Bronchial epithelial cell (primary cell): ENCODE measurements at regions not wholly inside any gene's neighbourhood (a gene's known extent, or its start where the extent isn't known, plus 50 kb on each side); places are given as distances from the start of the nearest gene placed in this dataset.

Experiments
- DNase-seq: peaks from one replicate; pipeline ENCODE4 v3.0.0-alpha.2; 2010; ENCODE audit warnings: low read depth
- FAIRE-seq: peaks from 2 replicates; lab custom pipeline; 2011; peaks lifted over from hg19 to GRCh38; lab: Jason Lieb, UNC
- H3K27me3 ChIP-seq: 2 replicates; pipeline ENCODE4 v1.5.1; 2011; ENCODE audit warnings: low read length; ENCODE audit not compliant: control insufficient read depth, insufficient read depth
- H3K36me3 ChIP-seq: 2 replicates; pipeline ENCODE4 v1.5.1; 2011; ENCODE audit warnings: low read length; ENCODE audit not compliant: control insufficient read depth, insufficient read depth
- H3K4me3 ChIP-seq: 2 replicates; pipeline ENCODE4 v1.5.1; 2011; ENCODE audit warnings: mild to moderate bottlenecking, low read depth, low read length, control low read depth
- TF ChIP-seq, protein P1 (sequence below): IDR thresholded peaks from 2 replicates; pipeline ENCODE4 v1.5.1; 2011; ENCODE audit warnings: mild to moderate bottlenecking, moderate library complexity, low read length, control low read depth, inconsistent platforms; ENCODE audit not compliant: insufficient read depth, severe bottlenecking

DNA sequence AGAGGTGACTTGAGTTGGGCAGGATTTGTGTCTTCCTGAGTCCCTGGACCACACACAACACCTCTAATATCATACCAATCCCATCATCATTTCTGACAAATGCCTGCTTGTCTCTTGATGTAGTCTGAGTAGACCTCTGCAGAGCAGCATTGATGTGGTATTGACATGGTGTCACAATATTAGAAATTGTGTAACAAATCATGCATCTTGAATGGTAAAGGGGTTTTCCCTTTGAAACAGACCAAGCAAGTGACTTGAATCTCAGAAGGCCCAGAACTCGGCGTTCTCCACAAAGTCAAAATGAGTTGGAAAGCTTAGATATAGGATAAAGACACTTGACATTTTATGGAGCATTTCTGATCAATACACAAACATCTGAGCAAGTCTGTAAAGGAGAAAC lies 72.7 kb upstream of the KIRREL1 start:
- TF ChIP-seq, protein P1, sequence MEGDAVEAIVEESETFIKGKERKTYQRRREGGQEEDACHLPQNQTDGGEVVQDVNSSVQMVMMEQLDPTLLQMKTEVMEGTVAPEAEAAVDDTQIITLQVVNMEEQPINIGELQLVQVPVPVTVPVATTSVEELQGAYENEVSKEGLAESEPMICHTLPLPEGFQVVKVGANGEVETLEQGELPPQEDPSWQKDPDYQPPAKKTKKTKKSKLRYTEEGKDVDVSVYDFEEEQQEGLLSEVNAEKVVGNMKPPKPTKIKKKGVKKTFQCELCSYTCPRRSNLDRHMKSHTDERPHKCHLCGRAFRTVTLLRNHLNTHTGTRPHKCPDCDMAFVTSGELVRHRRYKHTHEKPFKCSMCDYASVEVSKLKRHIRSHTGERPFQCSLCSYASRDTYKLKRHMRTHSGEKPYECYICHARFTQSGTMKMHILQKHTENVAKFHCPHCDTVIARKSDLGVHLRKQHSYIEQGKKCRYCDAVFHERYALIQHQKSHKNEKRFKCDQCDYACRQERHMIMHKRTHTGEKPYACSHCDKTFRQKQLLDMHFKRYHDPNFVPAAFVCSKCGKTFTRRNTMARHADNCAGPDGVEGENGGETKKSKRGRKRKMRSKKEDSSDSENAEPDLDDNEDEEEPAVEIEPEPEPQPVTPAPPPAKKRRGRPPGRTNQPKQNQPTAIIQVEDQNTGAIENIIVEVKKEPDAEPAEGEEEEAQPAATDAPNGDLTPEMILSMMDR: no peak
- FAIRE-seq (no peak), DNase-seq (no peak)
- no peak overlapping the region for H3K4me3 ChIP-seq
- no peaks in the 10 kb centered on the region for H3K27me3 ChIP-seq
- H3K36me3 ChIP-seq: no peaks in the 10 kb centered on the region

DNA sequence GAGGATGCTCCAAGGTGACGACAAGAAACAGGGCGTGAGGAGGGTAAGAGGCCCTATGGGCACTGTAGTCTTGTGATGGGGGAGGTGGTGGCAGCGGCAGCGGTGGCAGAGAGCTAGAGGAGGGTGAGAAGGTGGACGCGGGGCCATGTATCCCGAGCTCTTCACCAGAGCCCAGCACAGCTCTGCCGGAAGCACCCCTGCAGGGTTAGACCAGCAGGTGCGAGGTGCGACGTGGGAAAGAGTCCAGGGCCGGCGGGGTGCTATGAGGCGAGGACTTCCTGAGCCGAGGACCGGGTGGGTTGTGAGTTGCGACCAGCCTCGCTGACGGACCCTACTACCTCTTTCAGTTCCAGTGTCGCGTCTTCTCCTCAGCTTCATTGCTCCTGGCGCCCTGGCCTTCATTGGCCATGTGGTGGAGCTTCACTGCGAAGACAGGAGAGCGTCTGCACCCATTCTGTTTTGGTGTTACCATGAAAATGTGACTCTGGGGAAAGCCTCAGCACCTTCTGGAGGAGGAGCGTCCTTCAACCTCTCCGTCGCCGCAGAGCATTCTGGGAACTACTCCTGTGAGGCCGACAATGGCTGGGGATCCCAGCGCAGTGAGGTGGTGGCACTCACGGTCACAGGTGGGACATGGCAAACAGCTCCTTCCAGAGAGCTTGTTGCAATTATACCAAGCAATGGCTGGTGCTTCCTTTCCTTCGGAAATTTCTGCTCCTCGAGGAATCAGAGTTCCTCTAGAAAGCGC lies 67.9 kb upstream of the KIRREL1 start:
- Histone ChIP-seq H3K4me3 (no peak overlapping the region), H3K27me3 (no peaks in the 10 kb centered on the region), H3K36me3 (no peaks in the 10 kb centered on the region)
- DNase-seq: no peak
- no peak for FAIRE-seq
- TF ChIP-seq, protein P1: no peak

DNA sequence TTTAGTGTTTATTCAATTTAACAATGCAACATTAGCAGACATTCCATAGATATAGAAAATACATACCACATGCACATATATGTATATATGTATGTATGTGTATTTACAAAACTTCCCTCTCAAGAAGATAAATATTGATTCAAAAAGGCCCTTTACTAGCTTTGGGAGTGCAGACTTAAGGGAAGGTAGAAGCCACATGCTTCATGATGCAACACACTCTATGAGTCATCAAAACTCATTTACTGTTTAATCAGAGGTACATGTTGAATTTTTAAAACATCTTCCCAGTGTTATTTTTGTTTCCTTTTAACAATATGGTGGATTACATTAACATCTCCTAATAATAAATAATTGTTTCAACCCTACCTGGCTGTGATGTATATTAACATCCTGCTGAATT lies 61.4 kb upstream of the KIRREL1 start:
- TF ChIP-seq, protein P1: no peak
- DNase-seq (peak; percentile 86), FAIRE-seq (no peak)
- no peak overlapping the region for H3K4me3 ChIP-seq
- H3K36me3 ChIP-seq: no peaks in the 10 kb centered on the region
- no peaks in the 10 kb centered on the region for H3K27me3 ChIP-seq

DNA sequence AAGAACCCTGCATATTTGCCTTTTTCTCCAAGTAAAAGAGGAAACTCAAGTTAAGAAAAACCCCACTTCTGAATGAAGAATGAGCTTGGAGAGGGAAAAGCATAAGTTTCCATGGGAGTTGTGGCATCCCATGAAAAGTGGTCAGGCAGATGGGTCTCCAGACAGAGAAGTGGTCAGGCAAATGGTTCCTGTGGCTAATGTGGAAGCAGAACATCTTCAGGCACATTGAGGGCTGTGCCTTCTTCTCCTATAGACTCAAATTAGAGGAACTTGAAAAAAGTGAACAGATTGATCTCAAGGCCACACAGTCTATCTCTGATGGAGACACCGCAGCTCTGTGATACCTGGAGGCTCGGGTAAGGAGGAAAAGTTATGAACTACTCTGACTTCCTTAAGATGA lies 55.7 kb upstream of the KIRREL1 start:
- Histone ChIP-seq H3K27me3 (no peaks in the 10 kb centered on the region), H3K36me3 (no peaks in the 10 kb centered on the region), H3K4me3 (no peak overlapping the region)
- DNase-seq (no peak), FAIRE-seq (no peak)
- TF ChIP-seq, protein P1: no peak

DNA sequence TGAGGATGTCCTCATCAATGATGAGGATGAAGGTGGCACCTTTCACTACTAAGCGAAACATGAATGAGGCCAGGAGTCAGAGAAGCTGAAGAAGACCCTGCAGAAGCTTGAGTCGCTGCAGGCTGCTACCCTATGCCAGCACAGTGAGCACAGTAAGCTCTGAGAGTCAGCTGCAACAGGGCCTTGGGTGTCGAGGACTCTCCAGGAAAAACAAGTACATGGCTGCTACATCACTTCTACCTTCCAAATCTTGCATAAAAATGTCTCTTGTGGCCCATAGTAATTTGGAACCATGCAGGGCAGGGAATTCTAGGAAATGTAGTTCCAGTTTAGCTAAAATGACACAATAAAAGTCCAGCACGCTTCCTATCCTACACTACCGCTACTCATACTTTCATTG lies 51.5 kb upstream of the KIRREL1 start:
- H3K4me3 ChIP-seq: no peak overlapping the region
- no peaks in the 10 kb centered on the region for H3K27me3 ChIP-seq
- H3K36me3 ChIP-seq: no peaks in the 10 kb centered on the region
- no peak for DNase-seq
- FAIRE-seq: no peak
- TF ChIP-seq, protein P1: no peak
